ENCODE measurements at regions not wholly inside any gene's neighbourhood (a gene's known extent, or its start where the extent isn't known, plus 50 kb on each side); places are given as distances from the start of the nearest gene placed in this dataset.

- H3K4me1 ChIP-seq: no peaks in the 10 kb centered on the region
- H3K27me3 ChIP-seq: no peaks in the 10 kb centered on the region
- no peak overlapping the region for H3K4me3 ChIP-seq
- TF ChIP-seq POLR2A (IDR thresholded peaks at IDR 0.05): no peak
- TF ChIP-seq POLR2AphosphoS5 (IDR thresholded peaks at IDR 0.05; ENCODE audit: insufficient read depth in 1 of 2, low read depth in 1 of 2): no peak
- no peak for TF ChIP-seq CTCF (IDR thresholded peaks at IDR 0.05)
- no peaks in the 10 kb centered on the region for H3K36me3 ChIP-seq
- intact Hi-C loops (cut with DNase I): no loop called here
- DNase-seq (ENCODE audit: extremely low spot score in 2 of 2): no peak
- H3K9me3 ChIP-seq: no peaks in the 10 kb centered on the region
- peak overlapping the region; percentile 28 for H3K27ac ChIP-seq
Observed at GRCh38 chr17:12553625-12554024, 112.1 kb upstream of the MYOCD start.

GRCh38 chr17:12554251-12554650 lies 111.4 kb upstream of the MYOCD start:
- Histone ChIP-seq H3K27ac (peak overlapping the region; percentile 28), H3K4me1 (no peaks in the 10 kb centered on the region), H3K4me3 (no peak overlapping the region), H3K9me3 (no peaks in the 10 kb centered on the region), H3K27me3 (no peaks in the 10 kb centered on the region), H3K36me3 (no peaks in the 10 kb centered on the region)
- intact Hi-C loops (cut with DNase I): no loop called here
- DNase-seq (ENCODE audit: extremely low spot score in 2 of 2): no peak
- TF ChIP-seq CTCF (IDR thresholded peaks at IDR 0.05) (no peak), POLR2AphosphoS5 (IDR thresholded peaks at IDR 0.05; ENCODE audit: insufficient read depth in 1 of 2, low read depth in 1 of 2) (no peak), POLR2A (IDR thresholded peaks at IDR 0.05) (no peak)

GRCh38 chr17:12566291-12566690 lies 99.4 kb upstream of the MYOCD start:
- Histone ChIP-seq H3K36me3 (no peaks in the 10 kb centered on the region), H3K9me3 (no peaks in the 10 kb centered on the region), H3K27me3 (no peaks in the 10 kb centered on the region), H3K27ac (no peak overlapping the region), H3K4me1 (no peaks in the 10 kb centered on the region), H3K4me3 (no peak overlapping the region)
- intact Hi-C loops (cut with DNase I): no loop called here
- DNase-seq (ENCODE audit: extremely low spot score in 2 of 2): no peak
- TF ChIP-seq POLR2A (IDR thresholded peaks at IDR 0.05) (no peak), POLR2AphosphoS5 (IDR thresholded peaks at IDR 0.05; ENCODE audit: insufficient read depth in 1 of 2, low read depth in 1 of 2) (no peak)

GRCh38 chr17:12567077-12568053 lies 98.3 kb upstream of the MYOCD start:
- H3K27ac ChIP-seq: peak overlapping the region; percentile 27
- no peak for TF ChIP-seq POLR2A (IDR thresholded peaks at IDR 0.05)
- H3K4me3 ChIP-seq: no peak overlapping the region
- no peaks in the 10 kb centered on the region for H3K4me1 ChIP-seq
- intact Hi-C loops (cut with DNase I): no loop called here
- H3K36me3 ChIP-seq: no peaks in the 10 kb centered on the region
- DNase-seq (ENCODE audit: extremely low spot score in 2 of 2): no peak
- no peaks in the 10 kb centered on the region for H3K27me3 ChIP-seq
- H3K9me3 ChIP-seq: no peaks in the 10 kb centered on the region

GRCh38 chr17:12568358-12569251 lies 97.1 kb upstream of the MYOCD start:
- no peaks in the 10 kb centered on the region for H3K36me3 ChIP-seq
- H3K9me3 ChIP-seq: no peaks in the 10 kb centered on the region
- no peak for DNase-seq (ENCODE audit: extremely low spot score in 2 of 2)
- no peaks in the 10 kb centered on the region for H3K27me3 ChIP-seq
- H3K4me3 ChIP-seq: no peak overlapping the region
- H3K27ac ChIP-seq: no peak overlapping the region
- TF ChIP-seq CTCF (IDR thresholded peaks at IDR 0.05) (no peak), POLR2A (IDR thresholded peaks at IDR 0.05) (no peak)
- intact Hi-C loops (cut with DNase I): no loop called here
- no peaks in the 10 kb centered on the region for H3K4me1 ChIP-seq
